H1 (cell line): ENCODE measurements at regions not wholly inside any gene's neighbourhood (a gene's known extent, or its start where the extent isn't known, plus 50 kb on each side); places are given as distances from the start of the nearest gene placed in this dataset.

ENCODE experiments used
- ATF2 ChIP-seq: IDR thresholded peaks from 2 replicates; pipeline ENCODE4 v1.6.1; 2012; ENCODE audit warnings: low read length, inconsistent platforms
- E2F6 ChIP-seq: IDR thresholded peaks from 2 replicates; pipeline ENCODE4 v1.6.1; 2012; ENCODE audit warnings: inconsistent platforms

- TF ChIP-seq E2F6 (no peak), ATF2 (no peak)
Measured at GRCh38 chr16:55209626-55210025, 114.4 kb upstream of the IRX6 start (continued).
